ENCODE measurements at regions not wholly inside any gene's neighbourhood (a gene's known extent, or its start where the extent isn't known, plus 50 kb on each side); places are given as distances from the start of the nearest gene placed in this dataset.

GRCh38 chr2:30096451-30096850 lies 50.4 kb upstream of the YPEL5 start:
- Histone ChIP-seq H3K9ac (ENCODE audit: low read depth, low read length) (no peak overlapping the region), H3K27me3 (ENCODE audit: control insufficient read depth, insufficient read depth, low read length) (peaks cover 63% of the 10 kb centered on the region), H3K4me1 (ENCODE audit: control insufficient read depth, insufficient read depth, low read length) (no peaks in the 10 kb centered on the region), H3K4me2 (ENCODE audit: low read length) (no peak overlapping the region), H3K36me3 (ENCODE audit: insufficient read depth, low read length) (no peaks in the 10 kb centered on the region), H3K4me3 (ENCODE audit: low read length) (no peak overlapping the region), H3K9me3 (replicated peaks; ENCODE audit: low read length) (no peaks in the 10 kb centered on the region)

All from skeletal muscle satellite cell (primary cell).